IMR-90 (cell line): ENCODE measurements at regions not wholly inside any gene's neighbourhood (a gene's known extent, or its start where the extent isn't known, plus 50 kb on each side); places are given as distances from the start of the nearest gene placed in this dataset.

Experiments used
- ATAC-seq: fragments of 200-7000 bp; cut with Tn5 transposase; 2 replicates; pipeline ENCODE4 v1.9.1; 2020; ENCODE audit warnings: low read depth, mild to moderate bottlenecking, moderate library complexity
- BruUV-seq: library from RNA; stranded (reverse); fragments of 400-500 nt; replicated peaks from 2 replicates; lab custom pipeline; 2021; lab: Mats Ljungman, UMichigan
- CTCF ChIA-PET: fragments of 300-600 bp; formaldehyde crosslinking; extraction: SDS; loops from one replicate; lab custom pipeline; 2021; ENCODE audit warnings: antibody characterized with exemption; lab: Yijun Ruan, JAX
- POLR2A ChIA-PET: fragments of 300-600 bp; sonication (Branson Sonifier 250); formaldehyde crosslinking; loops from one replicate; lab custom pipeline; 2022; ENCODE audit warnings: antibody characterized with exemption; ENCODE audit not compliant: unreplicated experiment; lab: Charles Lee
- DNase-seq: peaks from one replicate; pipeline ENCODE4 v3.0.0; 2013
- H2AFZ ChIP-seq: replicated peaks from 2 replicates; pipeline ENCODE3; 2013; ENCODE audit warnings: low read length, mild to moderate bottlenecking; ENCODE audit not compliant: poor library complexity
- H2AK5ac ChIP-seq: 2 replicates; pipeline ENCODE4 v1.6.1; 2013; ENCODE audit warnings: low read depth, low read length, inconsistent platforms
- H2AK9ac ChIP-seq: replicated peaks from 2 replicates; pipeline ENCODE3; 2013; ENCODE audit warnings: mild to moderate bottlenecking, low read depth, low read length, moderate library complexity; ENCODE audit not compliant: poor library complexity
- H2BK120ac ChIP-seq: 2 replicates; pipeline ENCODE4 v1.6.1; 2013; ENCODE audit warnings: low read depth, low read length, inconsistent platforms
- H2BK15ac ChIP-seq: 3 replicates; pipeline ENCODE4 v1.6.1; 2013; ENCODE audit warnings: low read depth, low read length, inconsistent platforms
- H2BK20ac ChIP-seq: 2 replicates; pipeline ENCODE4 v1.6.1; 2013; ENCODE audit warnings: low read depth, mild to moderate bottlenecking, inconsistent platforms, low read length, moderate library complexity
- H2BK5ac ChIP-seq: 2 replicates; pipeline ENCODE4 v1.6.1; 2013; ENCODE audit warnings: mild to moderate bottlenecking, low read depth, low read length, inconsistent platforms; ENCODE audit not compliant: poor library complexity, severe bottlenecking
- H3K14ac ChIP-seq: replicated peaks from 2 replicates; pipeline ENCODE4 v1.6.1; 2013; ENCODE audit warnings: low read depth, low read length, inconsistent platforms
- H3K18ac ChIP-seq: 2 replicates; pipeline ENCODE4 v1.6.1; 2013; ENCODE audit warnings: low read depth, low read length, control low read depth
- H3K23ac ChIP-seq: 2 replicates; pipeline ENCODE4 v1.6.1; 2013; ENCODE audit warnings: low read depth, low read length, inconsistent platforms
- H3K27ac ChIP-seq: 2 replicates; pipeline ENCODE4 v1.5.1; 2013; ENCODE audit warnings: mild to moderate bottlenecking, control low read depth, low read length; ENCODE audit not compliant: insufficient read depth
- H3K27me3 ChIP-seq: 2 replicates; pipeline ENCODE4 v1.6.1; 2013; ENCODE audit warnings: low read length; ENCODE audit not compliant: control insufficient read depth, insufficient read depth
- H3K36me3 ChIP-seq: 2 replicates; pipeline ENCODE4 v1.6.1; 2013; ENCODE audit warnings: low read length, mixed read lengths; ENCODE audit not compliant: control insufficient read depth, insufficient read depth
- H3K4ac ChIP-seq: 2 replicates; pipeline ENCODE4 v1.6.1; 2013; ENCODE audit warnings: low read depth, low read length, inconsistent platforms
- H3K4me1 ChIP-seq: 2 replicates; pipeline ENCODE4 v1.6.1; 2013; ENCODE audit warnings: low read length, mixed read lengths; ENCODE audit not compliant: control insufficient read depth, insufficient read depth
- H3K4me2 ChIP-seq: 2 replicates; pipeline ENCODE4 v1.6.1; 2013; ENCODE audit warnings: low read depth, mild to moderate bottlenecking, control low read depth, low read length, moderate library complexity
- H3K4me3 ChIP-seq: 2 replicates; pipeline ENCODE4 v1.5.1; 2013; ENCODE audit warnings: low read depth, mild to moderate bottlenecking, control low read depth, low read length, moderate library complexity; ENCODE audit not compliant: insufficient read depth
- H3K56ac ChIP-seq: 2 replicates; pipeline ENCODE4 v1.6.1; 2013; ENCODE audit warnings: low read length, inconsistent platforms; ENCODE audit not compliant: insufficient read depth; ENCODE audit errors: extremely low read depth
- H3K79me1 ChIP-seq, 2 experiments: 2 replicates each; pipeline ENCODE4 v1.6.1; 2013; ENCODE audit warnings: low read length in 2 of 2, inconsistent platforms in 1 of 2, low read depth in 1 of 2
- H3K9ac ChIP-seq: 2 replicates; pipeline ENCODE4 v1.6.1; 2013; ENCODE audit warnings: low read depth, low read length, control low read depth
- H3K9me1 ChIP-seq: 2 replicates; pipeline ENCODE4 v1.6.1; 2013; ENCODE audit warnings: low read length, inconsistent platforms; ENCODE audit not compliant: insufficient read depth
- H3K9me3 ChIP-seq: 2 replicates; pipeline ENCODE4 v1.6.1; 2013; ENCODE audit warnings: low read length; ENCODE audit not compliant: control insufficient read depth, insufficient read depth
- H4K20me1 ChIP-seq: 2 replicates; pipeline ENCODE4 v1.6.1; 2013; ENCODE audit warnings: low read length, inconsistent platforms; ENCODE audit not compliant: insufficient read depth
- H4K5ac ChIP-seq: 2 replicates; pipeline ENCODE4 v1.6.1; 2013; ENCODE audit warnings: mild to moderate bottlenecking, low read depth, low read length, control low read depth
- H4K8ac ChIP-seq, 2 experiments: 2 replicates each; pipeline ENCODE4 v1.6.1; 2013; ENCODE audit warnings: low read depth in 2 of 2, low read length in 2 of 2, control low read depth in 1 of 2, inconsistent platforms in 1 of 2
- H4K91ac ChIP-seq: 2 replicates; pipeline ENCODE4 v1.6.1; 2013; ENCODE audit warnings: low read depth, low read length, inconsistent platforms; ENCODE audit not compliant: insufficient read depth
- BHLHE40 ChIP-seq: fragments of 150-350 bp; IDR thresholded peaks from 2 replicates; pipeline ENCODE4 v1.6.1; 2016; ENCODE audit warnings: mild to moderate bottlenecking, low read depth, low read length
- CEBPB ChIP-seq: IDR thresholded peaks from 2 replicates; pipeline ENCODE4 v1.6.1; 2012; ENCODE audit warnings: low read depth, low read length, improper control_type of control experiment
- CHD1 ChIP-seq: IDR thresholded peaks from 2 replicates; pipeline ENCODE4 v1.6.1; 2012; ENCODE audit warnings: low read depth, low read length, improper control_type of control experiment
- MAFK ChIP-seq: IDR thresholded peaks from 2 replicates; pipeline ENCODE4 v1.6.1; 2012; ENCODE audit warnings: low read depth, low read length, improper control_type of control experiment
- MAZ ChIP-seq: IDR thresholded peaks from 2 replicates; pipeline ENCODE4 v1.6.1; 2012; ENCODE audit warnings: low read depth, mild to moderate bottlenecking, low read length, improper control_type of control experiment, moderate library complexity, borderline replicate concordance
- MXI1 ChIP-seq: IDR thresholded peaks from 2 replicates; pipeline ENCODE4 v1.6.1; 2012; ENCODE audit warnings: low read depth, mild to moderate bottlenecking, low read length, moderate library complexity, borderline replicate concordance
- NFE2L2 ChIP-seq: fragments of 150-350 bp; IDR thresholded peaks from 2 replicates; pipeline ENCODE4 v1.6.1; 2016; ENCODE audit warnings: low read depth, mild to moderate bottlenecking, low read length
- POLR2A ChIP-seq: IDR thresholded peaks from 2 replicates; pipeline ENCODE4 v1.6.1; 2012; ENCODE audit warnings: mild to moderate bottlenecking, low read depth, low read length
- RCOR1 ChIP-seq: IDR thresholded peaks from 2 replicates; pipeline ENCODE4 v1.6.1; 2012; ENCODE audit warnings: mild to moderate bottlenecking, low read length, improper control_type of control experiment; ENCODE audit not compliant: insufficient replicate concordance
- RFX5 ChIP-seq: IDR thresholded peaks from 2 replicates; pipeline ENCODE4 v1.8.0; 2012; ENCODE audit warnings: low read depth, mild to moderate bottlenecking, low read length, moderate library complexity
- WGBS, 2 experiments: methylation state at CpG; one replicate each; pipeline versions ENCODE4 v1.1.5 to v1.1.7; 2013; ENCODE audit warnings: missing lambda C conversion rate in 2 of 2; ENCODE audit not compliant: insufficient read length in 1 of 2; ENCODE audit errors: extremely low coverage in 2 of 2; 5-methylcytosine and 5-hydroxymethylcytosine counted together
- dilution Hi-C: fragments of 300-500 bp; cut with HindIII; formaldehyde crosslinking; loops from one replicate; pipeline ENCODE4 v1.14.3; 2018; ENCODE audit warnings: low sequenced_read_pairs; ENCODE audit not compliant: unreplicated experiment
- in situ Hi-C: fragments of 300-500 bp; cut with MboI; formaldehyde crosslinking; loops from 3 replicates; pipeline ENCODE4 v1.14.3; 2019; ENCODE audit warnings: low sequenced_read_pairs, inconsistent platforms, mixed read lengths
- intact Hi-C: fragments of 100-400 bp; cut with micrococcal nuclease; formaldehyde crosslinking; loops from 2 replicates; pipeline ENCODE4 v1.10.0; 2022
- TF ChIP-seq, protein P1 (sequence below): fragments of 150-350 bp; IDR thresholded peaks from 2 replicates; pipeline ENCODE4 v1.6.1; 2017; ENCODE audit warnings: mild to moderate bottlenecking, antibody characterized with exemption, low read length, low read depth
- TF ChIP-seq, protein P2 (sequence below): fragments of 150-350 bp; IDR thresholded peaks from 2 replicates; pipeline ENCODE4 v1.6.1; 2016; ENCODE audit warnings: low read depth, mild to moderate bottlenecking, low read length, moderate library complexity, borderline replicate concordance
- TF ChIP-seq, protein P3 (sequence below): conservative IDR thresholded peaks from 2 replicates; pipeline ENCODE4 v1.5.1; 2012; ENCODE audit warnings: mild to moderate bottlenecking, low read depth, low read length, improper control_type of control experiment

DNA sequence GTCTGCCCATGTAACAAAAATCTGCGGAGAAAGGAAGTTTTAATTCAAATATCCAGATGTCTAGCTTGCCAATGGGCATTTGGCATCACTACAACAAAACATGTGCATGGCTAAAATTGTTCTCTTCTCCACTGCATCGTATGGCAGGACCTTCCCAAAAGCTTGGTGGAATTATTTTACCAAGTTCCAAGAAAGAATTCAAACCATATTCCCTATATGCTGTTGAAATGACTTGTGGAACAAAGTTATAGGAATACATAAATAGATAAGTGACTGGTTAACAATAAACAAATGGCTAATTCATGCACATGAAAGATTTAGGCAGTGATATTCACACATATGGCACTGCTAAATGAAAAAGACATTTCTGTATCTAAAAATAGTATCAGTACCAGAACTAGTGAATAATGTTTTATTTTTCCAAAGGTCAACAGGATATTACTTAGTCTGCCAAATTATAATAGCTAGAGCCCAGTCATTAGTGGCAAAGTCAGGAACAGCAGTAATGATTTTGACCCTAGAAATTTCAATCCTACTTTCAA, 425.4 kb upstream of the VRK2 start:
- Histone ChIP-seq H2AFZ (no peak overlapping the region), H3K36me3 (no peaks in the 10 kb centered on the region), H3K4ac (no peak overlapping the region), H2AK9ac (no peak overlapping the region), H2BK120ac (no peak overlapping the region), H2BK20ac (no peak overlapping the region), H3K9ac (no peak overlapping the region), H3K9me1 (no peaks in the 10 kb centered on the region), H2BK5ac (no peak overlapping the region), H4K8ac (no peak overlapping the region), H3K18ac (no peak overlapping the region), H3K27me3 (no peaks in the 10 kb centered on the region), H4K5ac (no peak overlapping the region), H3K4me2 (no peak overlapping the region), H2AK5ac (no peak overlapping the region), H3K23ac (no peak overlapping the region), H3K27ac (no peak overlapping the region), H3K9me3 (no peaks in the 10 kb centered on the region), H4K91ac (no peak overlapping the region), H4K20me1 (no peaks in the 10 kb centered on the region), H2BK15ac (no peak overlapping the region), H3K56ac (no peak overlapping the region), H3K4me1 (no peaks in the 10 kb centered on the region), H3K79me1 (no peaks in the 10 kb centered on the region), H3K4me3 (no peak overlapping the region), H3K14ac (no peak overlapping the region)
- intact Hi-C loops, result no loop called here
- TF ChIP-seq MAZ (no peak), MAFK (no peak), CHD1 (no peak), CEBPB (no peak), POLR2A (no peak), MXI1 (no peak), RCOR1 (no peak), RFX5 (no peak), NFE2L2 (no peak), BHLHE40 (no peak)
- TF ChIP-seq, protein P1, sequence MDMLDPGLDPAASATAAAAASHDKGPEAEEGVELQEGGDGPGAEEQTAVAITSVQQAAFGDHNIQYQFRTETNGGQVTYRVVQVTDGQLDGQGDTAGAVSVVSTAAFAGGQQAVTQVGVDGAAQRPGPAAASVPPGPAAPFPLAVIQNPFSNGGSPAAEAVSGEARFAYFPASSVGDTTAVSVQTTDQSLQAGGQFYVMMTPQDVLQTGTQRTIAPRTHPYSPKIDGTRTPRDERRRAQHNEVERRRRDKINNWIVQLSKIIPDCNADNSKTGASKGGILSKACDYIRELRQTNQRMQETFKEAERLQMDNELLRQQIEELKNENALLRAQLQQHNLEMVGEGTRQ, result no peak
- TF ChIP-seq, protein P2, sequence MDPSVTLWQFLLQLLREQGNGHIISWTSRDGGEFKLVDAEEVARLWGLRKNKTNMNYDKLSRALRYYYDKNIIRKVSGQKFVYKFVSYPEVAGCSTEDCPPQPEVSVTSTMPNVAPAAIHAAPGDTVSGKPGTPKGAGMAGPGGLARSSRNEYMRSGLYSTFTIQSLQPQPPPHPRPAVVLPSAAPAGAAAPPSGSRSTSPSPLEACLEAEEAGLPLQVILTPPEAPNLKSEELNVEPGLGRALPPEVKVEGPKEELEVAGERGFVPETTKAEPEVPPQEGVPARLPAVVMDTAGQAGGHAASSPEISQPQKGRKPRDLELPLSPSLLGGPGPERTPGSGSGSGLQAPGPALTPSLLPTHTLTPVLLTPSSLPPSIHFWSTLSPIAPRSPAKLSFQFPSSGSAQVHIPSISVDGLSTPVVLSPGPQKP, result no peak
- TF ChIP-seq, protein P3, sequence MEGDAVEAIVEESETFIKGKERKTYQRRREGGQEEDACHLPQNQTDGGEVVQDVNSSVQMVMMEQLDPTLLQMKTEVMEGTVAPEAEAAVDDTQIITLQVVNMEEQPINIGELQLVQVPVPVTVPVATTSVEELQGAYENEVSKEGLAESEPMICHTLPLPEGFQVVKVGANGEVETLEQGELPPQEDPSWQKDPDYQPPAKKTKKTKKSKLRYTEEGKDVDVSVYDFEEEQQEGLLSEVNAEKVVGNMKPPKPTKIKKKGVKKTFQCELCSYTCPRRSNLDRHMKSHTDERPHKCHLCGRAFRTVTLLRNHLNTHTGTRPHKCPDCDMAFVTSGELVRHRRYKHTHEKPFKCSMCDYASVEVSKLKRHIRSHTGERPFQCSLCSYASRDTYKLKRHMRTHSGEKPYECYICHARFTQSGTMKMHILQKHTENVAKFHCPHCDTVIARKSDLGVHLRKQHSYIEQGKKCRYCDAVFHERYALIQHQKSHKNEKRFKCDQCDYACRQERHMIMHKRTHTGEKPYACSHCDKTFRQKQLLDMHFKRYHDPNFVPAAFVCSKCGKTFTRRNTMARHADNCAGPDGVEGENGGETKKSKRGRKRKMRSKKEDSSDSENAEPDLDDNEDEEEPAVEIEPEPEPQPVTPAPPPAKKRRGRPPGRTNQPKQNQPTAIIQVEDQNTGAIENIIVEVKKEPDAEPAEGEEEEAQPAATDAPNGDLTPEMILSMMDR, result no peak
- DNase-seq, result no peak
- BruUV-seq, result no TSS peak
- POLR2A ChIA-PET, result no interaction called here
- WGBS, 2 experiments, result no CpG with 5 or more reads among the region's 2 CpGs
- ATAC-seq, result no peak
- CTCF ChIA-PET, result no interaction called here
- in situ Hi-C loops, result no loop called here
- dilution Hi-C loops, result no loop called here
